GM19025 (cell line): ENCODE measurements at regions not wholly inside any gene's neighbourhood (a gene's known extent, or its start where the extent isn't known, plus 50 kb on each side); places are given as distances from the start of the nearest gene placed in this dataset.

Source experiments
- ATAC-seq: cut with Tn5 transposase; IDR thresholded peaks from one replicate; pipeline ENCODE4 v1.9.1; 2021; ENCODE audit warnings: mild to moderate bottlenecking, low read depth, moderate library complexity; ENCODE audit not compliant: unreplicated experiment

DNA sequence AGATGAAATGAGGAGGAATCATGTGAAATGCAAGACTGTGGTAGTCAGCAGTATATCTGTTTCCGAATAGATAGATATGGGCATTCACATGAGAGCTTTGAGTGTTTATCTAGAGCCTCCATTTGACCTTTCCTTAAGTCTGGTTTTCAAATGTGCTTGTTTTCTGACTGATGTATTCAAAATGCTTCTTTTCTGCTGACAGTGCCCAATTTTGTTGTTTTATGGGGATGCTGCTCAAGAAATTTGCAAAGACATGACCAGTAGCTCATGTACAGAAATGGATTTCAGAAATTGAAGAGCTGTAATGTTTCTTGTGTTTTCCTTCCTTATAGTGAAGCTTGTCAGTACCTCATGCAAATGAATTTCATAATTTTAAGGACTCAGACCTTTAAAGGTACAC, 903.4 kb upstream of the CDH8 start:
- no peak for ATAC-seq

DNA sequence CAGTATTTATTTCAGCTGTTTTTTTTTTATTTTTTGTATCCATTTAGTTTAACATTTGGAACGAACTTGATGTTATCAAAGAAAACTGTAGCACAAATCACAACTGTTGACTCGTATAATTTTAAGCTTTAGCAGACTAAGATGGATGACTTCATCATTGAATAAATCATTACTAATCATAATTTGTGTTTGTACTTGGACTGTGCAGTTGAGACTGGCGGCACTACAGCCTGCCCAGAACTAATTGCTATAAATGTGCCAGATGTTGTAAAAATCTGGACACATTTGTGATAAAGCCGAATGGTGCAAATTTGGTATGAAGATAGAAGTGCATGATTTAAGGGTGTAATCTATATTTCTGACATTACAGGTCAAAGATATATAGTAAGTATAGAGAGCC, 897.7 kb upstream of the CDH8 start:
- ATAC-seq, result no peak

DNA sequence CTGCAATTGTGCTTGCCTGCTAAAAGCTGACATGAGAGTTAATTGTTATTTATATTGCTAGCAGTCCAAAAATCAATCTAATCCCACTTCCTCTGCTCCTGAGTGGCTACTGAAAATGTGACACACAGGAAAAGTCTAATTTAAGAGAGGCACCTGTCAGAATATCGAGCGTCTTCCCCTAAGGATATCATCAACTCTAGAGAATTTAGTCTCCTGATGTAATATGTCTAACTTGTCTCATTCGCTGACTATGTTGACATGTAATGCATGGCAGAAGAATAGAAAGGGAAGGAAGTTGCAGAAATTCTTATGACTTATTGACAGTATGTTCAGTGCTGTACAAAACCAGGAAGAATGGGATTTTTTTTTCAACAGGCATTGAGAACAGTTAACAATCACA, 893.4 kb upstream of the CDH8 start:
- ATAC-seq, result no peak

GRCh38 chr16:62927122-62927521, 890.9 kb upstream of the CDH8 start:
- no peak for ATAC-seq

- no peak for ATAC-seq
Measured at GRCh38 chr16:62926121-62926801, 890.0 kb upstream of the CDH8 start.

- no peak for ATAC-seq
Measured at GRCh38 chr16:62921904-62922303, 885.7 kb upstream of the CDH8 start.

GRCh38 chr16:62913924-62914323, 877.7 kb upstream of the CDH8 start:
- no peak for ATAC-seq

- ATAC-seq, result no peak
Measured at GRCh38 chr16:62913333-62913732, 877.1 kb upstream of the CDH8 start.

- ATAC-seq, result no peak
Measured at GRCh38 chr16:62909597-62909996, 873.4 kb upstream of the CDH8 start.

- no peak for ATAC-seq
Measured at GRCh38 chr16:62907562-62907961, 871.3 kb upstream of the CDH8 start.

DNA sequence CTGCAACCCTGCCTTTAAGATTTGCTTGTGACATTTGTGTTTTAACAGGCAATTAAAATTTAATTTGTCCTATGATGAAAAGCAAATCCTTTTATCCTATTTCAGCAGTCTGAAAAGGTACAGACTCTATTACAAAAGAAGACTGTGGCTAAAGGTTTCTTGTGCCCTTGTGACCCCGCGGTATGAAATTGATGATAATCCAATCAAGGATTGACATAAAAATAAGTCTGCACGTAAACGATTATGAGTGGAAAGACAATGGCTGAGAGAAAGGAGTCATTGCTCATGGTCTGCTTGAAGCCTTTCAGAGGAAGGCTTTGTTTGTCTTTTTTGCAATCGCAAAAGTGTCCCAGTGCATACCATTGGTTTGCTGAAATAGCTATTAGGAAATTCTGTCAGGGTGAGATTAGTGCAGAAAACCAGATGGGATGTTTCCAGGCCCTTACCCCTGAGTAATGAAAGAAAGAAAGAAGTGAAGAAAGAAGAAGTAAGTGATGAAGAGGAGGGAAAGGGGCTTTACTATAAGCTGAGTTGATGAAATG, 867.8 kb upstream of the CDH8 start:
- ATAC-seq, result no peak

GRCh38 chr16:62899737-62900136, 863.5 kb upstream of the CDH8 start:
- no peak for ATAC-seq

DNA sequence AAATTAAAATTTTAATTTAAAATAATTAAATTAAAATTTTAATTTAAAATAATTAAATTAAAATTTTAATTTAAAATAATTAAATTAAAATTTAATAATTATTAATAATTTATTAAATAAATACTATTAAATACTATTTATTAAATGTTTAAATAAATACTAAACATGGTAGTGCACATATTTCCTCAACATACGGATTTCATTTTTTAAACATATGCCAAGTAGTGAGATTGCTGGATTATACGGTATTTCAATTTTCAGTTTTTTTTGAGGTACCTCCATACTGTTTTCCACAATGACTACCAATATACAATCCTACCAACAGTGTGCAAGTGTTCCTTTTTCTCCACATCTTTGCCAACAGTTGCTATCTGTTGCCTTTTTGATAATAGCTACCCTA, 852.9 kb upstream of the CDH8 start:
- no peak for ATAC-seq

GRCh38 chr16:62883509-62883908, 847.3 kb upstream of the CDH8 start:
- ATAC-seq, result no peak

DNA sequence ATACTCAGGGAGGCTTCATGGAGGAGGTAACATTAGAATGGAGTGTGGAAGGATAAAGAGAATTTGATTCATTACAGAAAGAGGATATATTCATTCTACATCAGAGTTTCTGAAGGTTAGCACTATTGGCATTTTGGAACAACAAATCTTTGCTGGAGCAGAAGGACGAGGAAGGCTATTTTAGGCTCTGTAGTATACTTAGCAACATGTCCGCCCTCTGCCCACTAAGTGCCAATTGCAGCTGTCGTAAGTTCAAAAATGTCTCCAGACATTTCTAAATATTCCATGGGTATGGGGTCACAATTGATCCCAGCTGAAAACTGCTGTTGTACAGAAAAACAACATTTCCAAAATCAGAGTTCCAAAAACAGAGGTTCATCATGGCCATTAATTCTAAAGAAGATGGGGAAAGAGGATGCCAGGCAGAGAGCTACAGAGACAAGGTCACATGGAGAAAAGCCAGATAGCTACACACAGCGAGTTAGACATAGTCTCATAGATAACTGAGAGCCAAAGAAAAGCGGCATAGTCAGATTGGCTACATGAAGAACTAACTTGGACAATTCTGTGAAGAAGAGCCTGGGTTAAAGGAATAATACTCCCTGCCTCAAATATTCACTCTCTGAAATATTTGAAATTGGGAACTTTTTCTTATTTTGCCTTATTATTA, 846.4 kb upstream of the CDH8 start:
- no peak for ATAC-seq

DNA sequence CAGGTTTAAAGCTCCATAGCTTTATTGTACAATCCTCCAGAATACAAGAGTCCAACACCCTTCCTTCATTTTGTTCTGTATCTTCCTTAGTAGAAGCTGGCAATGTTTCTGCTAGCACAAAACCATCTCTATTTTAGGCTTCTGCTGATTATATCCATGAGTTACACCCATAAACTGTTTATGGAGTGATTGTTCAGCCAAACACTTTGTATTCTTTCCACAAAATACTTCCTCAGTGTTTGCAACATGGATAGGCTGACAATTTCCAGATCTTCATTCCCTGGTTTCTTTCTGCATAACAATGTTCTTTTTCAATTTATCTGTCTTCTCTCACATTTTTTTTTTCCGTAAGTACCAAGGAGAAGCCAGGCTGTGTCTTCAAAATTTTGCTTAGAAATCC, 839.9 kb upstream of the CDH8 start:
- no peak for ATAC-seq

DNA sequence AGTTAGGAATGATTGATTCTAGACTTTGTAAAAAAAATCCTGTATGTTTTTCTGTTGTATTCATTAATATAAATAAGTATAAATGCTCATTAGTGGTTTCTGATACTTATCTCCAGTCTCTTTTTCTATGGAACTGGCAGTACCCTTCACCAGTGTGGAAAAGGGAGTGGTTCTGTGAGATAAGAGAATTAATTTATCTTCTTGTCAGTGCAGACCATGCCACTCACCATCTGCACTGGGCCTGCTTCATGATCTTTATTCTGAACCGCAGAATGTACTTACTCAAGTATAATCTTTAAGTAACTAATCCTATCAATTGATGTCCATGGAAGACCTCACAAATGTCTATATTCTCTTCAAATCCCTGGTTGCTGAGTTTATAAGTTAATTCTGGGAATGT, 836.1 kb upstream of the CDH8 start:
- no peak for ATAC-seq

- no peak for ATAC-seq
Measured at GRCh38 chr16:62870554-62870953, 834.3 kb upstream of the CDH8 start.

DNA sequence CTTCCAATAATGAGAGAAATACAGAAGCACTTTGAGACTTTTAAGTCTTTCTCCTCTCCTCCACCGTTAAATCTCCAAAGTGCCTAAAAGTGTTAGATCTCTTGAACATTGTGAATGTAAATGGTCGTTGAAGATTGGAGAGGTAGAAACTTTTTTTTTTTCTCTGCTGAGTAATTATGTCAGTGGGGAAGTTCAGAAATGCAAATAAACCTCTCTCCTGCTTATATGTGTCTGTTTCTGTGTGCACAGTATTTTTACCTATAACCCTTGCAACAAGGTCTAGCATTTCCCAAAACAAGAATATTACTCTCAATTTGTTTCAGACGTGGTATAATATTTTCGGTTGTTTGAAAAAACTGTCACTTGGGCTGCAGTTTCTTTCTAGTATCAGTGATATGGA, 833.6 kb upstream of the CDH8 start:
- no peak for ATAC-seq

DNA sequence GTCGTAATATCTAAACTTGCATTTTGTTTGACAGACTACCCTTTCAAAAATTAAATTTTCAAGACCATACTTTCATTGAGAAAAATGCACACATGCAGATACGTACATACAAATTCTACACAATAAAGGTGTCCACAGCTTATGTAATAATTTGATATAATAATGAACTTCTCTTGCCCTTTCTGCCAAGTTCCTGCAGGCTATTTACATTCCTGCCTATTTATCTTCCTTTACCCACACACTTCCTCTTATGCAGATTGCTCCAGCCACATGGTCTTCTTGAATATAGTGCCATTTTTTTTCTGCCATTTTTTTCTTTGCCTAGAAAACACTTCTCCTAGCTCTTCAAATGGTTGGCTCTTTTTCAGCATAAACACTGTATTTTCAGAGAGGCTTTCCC, 826.9 kb upstream of the CDH8 start:
- no peak for ATAC-seq

DNA sequence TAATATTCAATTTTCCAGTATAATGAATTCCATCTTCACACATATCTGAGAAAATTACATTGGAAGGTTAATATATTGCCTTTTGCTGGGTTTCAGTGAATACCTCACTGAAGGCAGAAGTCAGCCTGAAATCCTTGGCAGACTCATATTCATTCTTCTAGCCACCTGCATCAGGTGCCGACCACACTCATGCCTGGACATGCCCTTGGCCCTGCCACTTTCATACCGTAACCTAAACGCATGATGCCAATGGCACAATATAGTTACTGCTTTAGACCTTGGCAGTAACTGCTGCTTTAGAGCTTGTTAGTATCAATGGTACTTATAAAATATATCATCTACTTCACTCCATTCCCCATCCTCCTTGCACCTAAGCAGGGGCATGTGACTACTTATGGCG, 817.6 kb upstream of the CDH8 start:
- ATAC-seq, result no peak

GRCh38 chr16:62846399-62847057, 810.3 kb upstream of the CDH8 start:
- no peak for ATAC-seq
